Gastroesophageal sphincter (tissue), 4 donors: ENCODE measurements at regions not wholly inside any gene's neighbourhood (a gene's known extent, or its start where the extent isn't known, plus 50 kb on each side); places are given as distances from the start of the nearest gene placed in this dataset.

ENCODE experiments used
- ATAC-seq: fragments of 150-250 bp; one replicate; pipeline ENCODE4 v1.9.1; 2016; ENCODE audit warnings: mild to moderate bottlenecking, moderate library complexity
- H3K27ac ChIP-seq, 4 donors: fragments of 200-600 bp; sonication (generic) in 3 of 4; 1 replicate in 3 of 4; 2 replicates in 1 of 4; pipeline ENCODE4 v1.5.1; 2016 to 2019
- H3K27me3 ChIP-seq: fragments of 200-600 bp; sonication (generic); one replicate; pipeline ENCODE4 v1.5.1; 2019
- H3K36me3 ChIP-seq, 2 donors: fragments of 200-600 bp; sonication (generic); one replicate each; pipeline ENCODE4 v1.5.1; 2019; ENCODE audit warnings: control low read depth in 1 of 2
- H3K4me1 ChIP-seq, 3 donors: fragments of 200-600 bp; sonication (generic); 1 replicate in 2 of 3; 2 replicates in 1 of 3; pipeline ENCODE4 v1.5.1; 2016 to 2019; ENCODE audit warnings: control low read depth in 2 of 3
- H3K4me3 ChIP-seq, 2 donors: fragments of 200-600 bp; sonication (generic); one replicate each; pipeline ENCODE4 v1.5.1; 2019; ENCODE audit warnings: mild to moderate bottlenecking in 1 of 2, moderate library complexity in 1 of 2
- H3K9me3 ChIP-seq, 3 donors: fragments of 200-600 bp; sonication (generic); one replicate each; pipeline ENCODE4 v1.5.1; 2017 to 2019; ENCODE audit warnings: control low read depth in 2 of 3
- EP300 ChIP-seq: sonication (generic); formaldehyde crosslinking; IDR thresholded peaks from one replicate; pipeline ENCODE4 v1.6.1; 2017; ENCODE audit warnings: antibody characterized with exemption, mild to moderate bottlenecking
- POLR2A ChIP-seq, 2 donors: fragments of 450-650 bp; IDR thresholded peaks; one replicate each; pipeline ENCODE4 v1.6.1; 2017; ENCODE audit warnings: antibody characterized with exemption in 2 of 2, mild to moderate bottlenecking in 2 of 2, moderate library complexity in 1 of 2
- POLR2AphosphoS5 ChIP-seq: sonication (generic); formaldehyde crosslinking; IDR thresholded peaks from one replicate; pipeline ENCODE4 v1.6.1; 2017; ENCODE audit warnings: antibody characterized with exemption
- WGBS, 2 donors: methylation state at CpG; one replicate each; pipeline ENCODE4 v1.1.5; 2018; ENCODE audit warnings: low coverage in 1 of 2; 5-methylcytosine and 5-hydroxymethylcytosine counted together
- TF ChIP-seq, protein P1 (sequence below), 4 experiments: fragments of 200-600 bp in 2 of 4; fragments of 450-650 bp in 2 of 4; sonication (generic) in 1 of 4; IDR thresholded peaks; one replicate each; pipeline ENCODE4 v1.5.1; 2017 to 2019; ENCODE audit warnings: antibody characterized with exemption in 4 of 4, mild to moderate bottlenecking in 2 of 4, moderate library complexity in 2 of 4

DNA sequence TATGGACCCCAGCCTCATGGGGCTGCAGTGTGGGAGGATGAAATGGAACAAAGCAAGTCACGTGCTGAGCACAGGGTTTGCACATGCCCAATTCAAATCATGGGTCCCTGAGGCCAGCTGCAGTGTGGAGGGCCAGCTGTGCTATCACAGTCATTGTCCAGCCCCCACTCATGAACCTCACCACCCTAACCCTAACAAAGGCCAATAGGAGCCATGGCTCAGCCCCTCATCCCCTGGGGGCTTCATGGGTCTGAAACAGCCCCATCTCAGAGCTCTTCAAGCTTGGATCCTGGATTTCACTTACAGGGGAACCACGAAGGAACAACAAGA is 125.6 kb upstream of the MAFB start:
- no peak for ATAC-seq
- WGBS, 2 donors, result 100% methylated on average over 1 of the region's 2 CpGs; no CpG with 5 or more reads in 1 of the 2 donors
- TF ChIP-seq POLR2A (IDR thresholded peaks at IDR 0.05), result no peak
- TF ChIP-seq, protein P1, sequence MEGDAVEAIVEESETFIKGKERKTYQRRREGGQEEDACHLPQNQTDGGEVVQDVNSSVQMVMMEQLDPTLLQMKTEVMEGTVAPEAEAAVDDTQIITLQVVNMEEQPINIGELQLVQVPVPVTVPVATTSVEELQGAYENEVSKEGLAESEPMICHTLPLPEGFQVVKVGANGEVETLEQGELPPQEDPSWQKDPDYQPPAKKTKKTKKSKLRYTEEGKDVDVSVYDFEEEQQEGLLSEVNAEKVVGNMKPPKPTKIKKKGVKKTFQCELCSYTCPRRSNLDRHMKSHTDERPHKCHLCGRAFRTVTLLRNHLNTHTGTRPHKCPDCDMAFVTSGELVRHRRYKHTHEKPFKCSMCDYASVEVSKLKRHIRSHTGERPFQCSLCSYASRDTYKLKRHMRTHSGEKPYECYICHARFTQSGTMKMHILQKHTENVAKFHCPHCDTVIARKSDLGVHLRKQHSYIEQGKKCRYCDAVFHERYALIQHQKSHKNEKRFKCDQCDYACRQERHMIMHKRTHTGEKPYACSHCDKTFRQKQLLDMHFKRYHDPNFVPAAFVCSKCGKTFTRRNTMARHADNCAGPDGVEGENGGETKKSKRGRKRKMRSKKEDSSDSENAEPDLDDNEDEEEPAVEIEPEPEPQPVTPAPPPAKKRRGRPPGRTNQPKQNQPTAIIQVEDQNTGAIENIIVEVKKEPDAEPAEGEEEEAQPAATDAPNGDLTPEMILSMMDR (IDR thresholded peaks at IDR 0.05), result no peak
- Histone ChIP-seq H3K4me3 (no peak overlapping the region), H3K27ac (no peak overlapping the region), H3K27me3 (peaks cover 5% of the 10 kb centered on the region), H3K9me3 (no peaks in the 10 kb centered on the region), H3K36me3 (no peaks in the 10 kb centered on the region), H3K4me1 (no peaks in the 10 kb centered on the region)

DNA sequence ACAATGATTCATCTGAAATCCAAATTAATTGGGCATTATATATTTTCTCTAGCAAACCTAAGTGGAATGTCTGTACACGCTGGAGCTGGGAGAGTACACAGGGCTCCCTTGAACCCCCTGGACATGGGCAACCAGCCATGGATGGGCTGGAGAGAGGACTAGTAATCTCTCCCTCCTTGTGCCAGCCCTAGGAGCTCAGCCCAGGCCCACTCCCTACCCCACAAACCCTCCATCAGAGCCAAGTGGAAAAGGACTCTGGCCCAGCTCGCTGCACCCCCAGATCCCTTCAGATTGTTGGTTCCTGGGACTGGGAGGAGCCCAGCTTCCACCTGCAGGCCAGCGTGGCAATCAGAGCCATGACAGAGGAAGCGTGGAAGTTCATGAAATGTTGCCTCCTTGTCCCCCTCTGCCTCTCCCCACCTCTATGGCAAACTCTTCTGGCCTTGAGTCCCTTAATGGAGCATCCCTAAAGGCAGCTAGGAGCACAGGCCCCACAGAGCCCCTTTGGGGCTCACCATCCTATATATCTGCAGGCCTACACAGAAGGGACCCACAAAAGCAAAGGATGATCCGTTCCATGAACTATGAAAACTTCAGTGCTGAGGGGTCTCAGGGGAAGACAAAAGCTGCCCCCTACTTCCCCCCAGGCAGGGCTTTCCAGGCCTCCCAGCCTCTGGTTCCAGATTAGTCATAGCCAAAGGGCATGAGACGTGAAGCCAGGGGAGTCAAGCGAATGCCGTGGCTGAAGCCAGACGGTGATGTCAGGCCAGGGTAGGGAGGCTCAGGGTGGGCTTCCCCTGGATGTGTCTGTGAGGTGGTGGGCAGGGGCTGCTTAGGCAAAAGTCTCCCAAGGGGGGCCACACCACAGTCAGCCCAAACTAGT is 126.4 kb upstream of the MAFB start:
- Histone ChIP-seq H3K4me3 (no peak overlapping the region), H3K27ac (no peak overlapping the region), H3K36me3 (no peaks in the 10 kb centered on the region), H3K27me3 (peaks cover 5% of the 10 kb centered on the region), H3K9me3 (no peaks in the 10 kb centered on the region), H3K4me1 (no peaks in the 10 kb centered on the region)
- no peak for ATAC-seq
- 93% methylated on average over 6 of the region's 9 CpGs; no CpG with 5 or more reads in 1 of the 2 donors for WGBS, 2 donors
- no peak for TF ChIP-seq POLR2AphosphoS5
- TF ChIP-seq EP300, result no peak
- TF ChIP-seq, protein P1 (IDR thresholded peaks at IDR 0.05), result no peak
- TF ChIP-seq POLR2A (IDR thresholded peaks at IDR 0.05), result no peak

DNA sequence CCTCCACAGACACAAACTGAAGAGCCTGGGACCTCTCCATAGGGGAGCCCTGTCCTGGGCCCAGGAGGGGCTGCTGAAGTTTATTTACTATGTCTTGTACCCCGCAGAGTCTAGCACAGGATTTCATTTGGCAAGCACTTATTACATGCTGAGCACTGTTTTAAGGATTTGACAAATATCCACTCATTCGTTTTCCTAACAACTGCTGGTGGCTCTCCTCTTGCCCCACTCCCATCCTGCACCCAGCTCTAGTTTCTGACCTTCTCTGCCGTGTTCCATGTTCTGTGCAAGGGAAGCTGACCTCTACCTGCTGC is 127.0 kb upstream of the MAFB start:
- Histone ChIP-seq H3K36me3 (no peaks in the 10 kb centered on the region), H3K27me3 (peaks cover 5% of the 10 kb centered on the region), H3K4me1 (no peaks in the 10 kb centered on the region), H3K9me3 (no peaks in the 10 kb centered on the region), H3K27ac (no peak overlapping the region), H3K4me3 (no peak overlapping the region)
- ATAC-seq, result no peak
- WGBS, 2 donors, result 81 to 100% methylated on average over 1 to 3 of the region's 3 CpGs
- TF ChIP-seq POLR2AphosphoS5, result no peak
- TF ChIP-seq POLR2A (IDR thresholded peaks at IDR 0.05), result no peak
- TF ChIP-seq, protein P1 (IDR thresholded peaks at IDR 0.05), result no peak
- TF ChIP-seq EP300, result no peak

DNA sequence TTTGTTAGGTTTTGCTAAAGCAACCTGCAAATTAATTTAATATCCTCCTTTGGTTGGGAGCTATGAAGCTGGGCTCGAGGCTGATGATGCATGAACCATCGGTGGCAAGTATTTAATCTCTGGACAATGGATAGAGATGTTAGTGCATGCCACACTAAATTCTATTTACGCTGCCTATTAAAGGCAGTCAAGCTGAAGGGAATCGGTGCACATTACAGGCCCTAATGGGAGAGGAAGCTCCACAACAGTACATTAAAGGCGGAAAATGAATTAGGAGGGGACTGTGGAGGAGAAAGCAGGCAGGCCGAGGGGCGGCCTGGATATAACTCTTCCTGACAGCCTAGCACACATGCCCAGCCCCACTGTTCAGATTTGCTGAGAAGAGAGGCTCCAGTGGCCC is 132.4 kb upstream of the MAFB start:
- Histone ChIP-seq H3K27ac (no peak overlapping the region), H3K4me3 (no peak overlapping the region), H3K4me1 (no peaks in the 10 kb centered on the region), H3K27me3 (peaks cover 5% of the 10 kb centered on the region), H3K36me3 (no peaks in the 10 kb centered on the region), H3K9me3 (peaks cover 0 to 17% (median 0%) of the 10 kb centered on the region in 3 donors)
- no peak for TF ChIP-seq POLR2A (IDR thresholded peaks at IDR 0.05)
- 83 to 93% methylated on average over 4 to 6 of the region's 7 CpGs for WGBS, 2 donors
- ATAC-seq, result no peak

DNA sequence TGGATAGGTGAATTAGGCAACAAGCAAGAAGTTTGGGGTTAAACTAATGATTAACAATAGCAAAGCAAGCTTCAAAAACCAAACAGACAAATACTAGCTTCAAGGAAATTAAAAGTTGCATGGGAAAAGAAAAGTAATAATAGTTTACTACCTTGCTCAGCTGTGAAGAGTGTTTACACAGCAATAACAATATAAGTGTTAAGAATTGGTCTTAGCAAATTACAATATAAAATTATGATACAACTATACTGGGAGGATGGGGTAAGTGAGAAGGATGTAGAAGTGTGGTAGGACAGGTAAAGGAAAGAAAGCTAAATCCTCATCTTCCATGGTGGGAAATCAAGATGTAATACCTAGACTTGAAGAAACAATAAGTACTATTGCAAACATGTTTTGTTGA is 137.7 kb upstream of the MAFB start:
- Histone ChIP-seq H3K9me3 (peaks cover 0 to 17% (median 0%) of the 10 kb centered on the region in 3 donors), H3K4me1 (no peaks in the 10 kb centered on the region), H3K27me3 (no peaks in the 10 kb centered on the region), H3K27ac (no peak overlapping the region), H3K36me3 (no peaks in the 10 kb centered on the region), H3K4me3 (no peak overlapping the region)
- TF ChIP-seq POLR2AphosphoS5 (no peak), POLR2A (IDR thresholded peaks at IDR 0.05) (no peak)
- TF ChIP-seq, protein P1 (IDR thresholded peaks at IDR 0.05), result no peak
- no peak for ATAC-seq
